NAMALWA (cell line): ENCODE measurements at regions not wholly inside any gene's neighbourhood (a gene's known extent, or its start where the extent isn't known, plus 50 kb on each side); places are given as distances from the start of the nearest gene placed in this dataset.
"Not testable (repeated sequence)": the region's sequence is repeated elsewhere in the genome, so short reads cannot be mapped to it uniquely, and the experiment has no call there.

Experiments
- DNase-seq: peaks from one replicate; pipeline ENCODE4 v3.0.0-alpha.2; 2015; ENCODE audit warnings: low spot score

- not testable (repeated sequence) for DNase-seq
These were observed 69.1 kb downstream of the ZNF518B start for GRCh38 chr4:10388146-10388545.

GRCh38 chr4:10385994-10386394 is 71.2 kb downstream of the ZNF518B start:
- no peak for DNase-seq

GRCh38 chr4:10384974-10385373 is 72.3 kb downstream of the ZNF518B start:
- DNase-seq = no peak

- no peak for DNase-seq
These were observed 73.8 kb downstream of the ZNF518B start for GRCh38 chr4:10383417-10383816.

GRCh38 chr4:10382171-10382570 is 75.1 kb downstream of the ZNF518B start:
- not testable (repeated sequence) for DNase-seq

- no peak for DNase-seq
These were observed 76.1 kb downstream of the ZNF518B start for GRCh38 chr4:10381146-10381545.

GRCh38 chr4:10380735-10381134 is 76.5 kb downstream of the ZNF518B start:
- no peak for DNase-seq

GRCh38 chr4:10371869-10372471 is 85.3 kb downstream of the ZNF518B start:
- DNase-seq = no peak

GRCh38 chr4:10371121-10371520 is 86.1 kb downstream of the ZNF518B start:
- no peak for DNase-seq

- no peak for DNase-seq
These were observed 87.7 kb downstream of the ZNF518B start for GRCh38 chr4:10369517-10369916.

- DNase-seq = no peak
These were observed 90.6 kb downstream of the ZNF518B start for GRCh38 chr4:10366628-10367027.

- DNase-seq = no peak
These were observed 93.0 kb downstream of the ZNF518B start for GRCh38 chr4:10364194-10364593.

GRCh38 chr4:10354746-10355145 is 102.5 kb downstream of the ZNF518B start:
- DNase-seq = no peak

- DNase-seq = no peak
These were observed 103.0 kb downstream of the ZNF518B start for GRCh38 chr4:10354225-10354624.

GRCh38 chr4:10353110-10353509 is 104.1 kb downstream of the ZNF518B start:
- DNase-seq = no peak

GRCh38 chr4:10348241-10348640 is 109.0 kb downstream of the ZNF518B start:
- DNase-seq = no peak

GRCh38 chr4:10347815-10348214 is 109.4 kb downstream of the ZNF518B start:
- DNase-seq = no peak

GRCh38 chr4:10347281-10347795 is 109.9 kb downstream of the ZNF518B start:
- no peak for DNase-seq

GRCh38 chr4:10346023-10346422 is 111.2 kb downstream of the ZNF518B start:
- DNase-seq = no peak

GRCh38 chr4:10345381-10345784 is 111.8 kb downstream of the ZNF518B start:
- DNase-seq = no peak

GRCh38 chr4:10344824-10345223 is 112.4 kb downstream of the ZNF518B start:
- no peak for DNase-seq

GRCh38 chr4:10343656-10344055 is 113.6 kb downstream of the ZNF518B start:
- no peak for DNase-seq

- no peak for DNase-seq
These were observed 114.4 kb downstream of the ZNF518B start for GRCh38 chr4:10342866-10343265.

GRCh38 chr4:10336471-10336870 is 120.8 kb downstream of the ZNF518B start:
- no peak for DNase-seq
